Thoracic aorta (tissue), 2 donors: ENCODE measurements at regions not wholly inside any gene's neighbourhood (a gene's known extent, or its start where the extent isn't known, plus 50 kb on each side); places are given as distances from the start of the nearest gene placed in this dataset.

ENCODE experiments used
- ATAC-seq: fragments of 150-250 bp; one replicate; pipeline ENCODE4 v1.8.0; 2017; ENCODE audit warnings: low read depth; ENCODE audit not compliant: insufficient number of reproducible peaks, low FRiP score
- DNase-seq: peaks from one replicate; pipeline ENCODE4 v3.0.0-alpha.2; 2020; ENCODE audit warnings: low spot score
- H3K27ac ChIP-seq, 2 donors: fragments of 200-600 bp; sonication (generic); 1 replicate in 1 of 2; 2 replicates in 1 of 2; pipeline ENCODE4 v1.5.1; 2016; ENCODE audit warnings: mild to moderate bottlenecking in 2 of 2, moderate library complexity in 2 of 2
- H3K27me3 ChIP-seq: fragments of 200-600 bp; sonication (generic); replicated peaks from 2 replicates; pipeline ENCODE4 v1.6.0; 2016; ENCODE audit warnings: mild to moderate bottlenecking; ENCODE audit not compliant: insufficient read depth
- H3K36me3 ChIP-seq: fragments of 200-600 bp; sonication (generic); one replicate; pipeline ENCODE4 v1.5.1; 2016
- H3K4me1 ChIP-seq, 2 donors: fragments of 200-600 bp; sonication (generic); 1 replicate in 1 of 2; 2 replicates in 1 of 2; pipeline versions ENCODE4 v1.5.1 to v1.6.0; 2016; ENCODE audit warnings: low read depth in 2 of 2, mild to moderate bottlenecking in 1 of 2; ENCODE audit not compliant: control insufficient read depth in 1 of 2
- H3K4me3 ChIP-seq: fragments of 200-600 bp; sonication (generic); 2 replicates; pipeline ENCODE4 v1.5.1; 2016; ENCODE audit warnings: mild to moderate bottlenecking
- H3K9me3 ChIP-seq: fragments of 200-600 bp; sonication (generic); 2 replicates; pipeline ENCODE4 v1.5.1; 2016
- TF ChIP-seq, protein P1 (sequence below): fragments of 200-600 bp; sonication (generic); IDR thresholded peaks from one replicate; pipeline ENCODE4 v1.5.1; 2019; ENCODE audit warnings: antibody characterized with exemption

DNA sequence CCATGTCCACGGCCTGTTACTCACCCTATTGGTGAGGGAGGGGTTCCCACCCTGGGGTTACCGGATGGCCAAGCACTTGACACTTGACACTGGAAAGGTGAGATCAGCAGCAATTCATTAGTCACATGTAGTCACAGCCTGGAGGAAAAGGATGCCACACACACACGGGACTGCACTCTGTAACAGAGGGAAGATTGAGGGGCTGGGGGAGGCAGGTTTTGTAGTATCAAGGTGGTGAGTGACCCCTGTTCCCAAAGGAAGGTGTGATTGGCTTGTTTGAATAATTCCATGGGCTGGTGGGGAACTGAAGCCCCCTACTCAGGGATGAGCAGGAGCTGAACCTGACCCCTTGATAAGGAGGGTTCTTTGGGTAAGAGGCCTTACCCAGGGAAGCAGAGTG is 96.0 kb upstream of the HELT start:
- TF ChIP-seq, protein P1, sequence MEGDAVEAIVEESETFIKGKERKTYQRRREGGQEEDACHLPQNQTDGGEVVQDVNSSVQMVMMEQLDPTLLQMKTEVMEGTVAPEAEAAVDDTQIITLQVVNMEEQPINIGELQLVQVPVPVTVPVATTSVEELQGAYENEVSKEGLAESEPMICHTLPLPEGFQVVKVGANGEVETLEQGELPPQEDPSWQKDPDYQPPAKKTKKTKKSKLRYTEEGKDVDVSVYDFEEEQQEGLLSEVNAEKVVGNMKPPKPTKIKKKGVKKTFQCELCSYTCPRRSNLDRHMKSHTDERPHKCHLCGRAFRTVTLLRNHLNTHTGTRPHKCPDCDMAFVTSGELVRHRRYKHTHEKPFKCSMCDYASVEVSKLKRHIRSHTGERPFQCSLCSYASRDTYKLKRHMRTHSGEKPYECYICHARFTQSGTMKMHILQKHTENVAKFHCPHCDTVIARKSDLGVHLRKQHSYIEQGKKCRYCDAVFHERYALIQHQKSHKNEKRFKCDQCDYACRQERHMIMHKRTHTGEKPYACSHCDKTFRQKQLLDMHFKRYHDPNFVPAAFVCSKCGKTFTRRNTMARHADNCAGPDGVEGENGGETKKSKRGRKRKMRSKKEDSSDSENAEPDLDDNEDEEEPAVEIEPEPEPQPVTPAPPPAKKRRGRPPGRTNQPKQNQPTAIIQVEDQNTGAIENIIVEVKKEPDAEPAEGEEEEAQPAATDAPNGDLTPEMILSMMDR, result no peak
- Histone ChIP-seq H3K9me3 (no peaks in the 10 kb centered on the region), H3K27me3 (no peaks in the 10 kb centered on the region), H3K36me3 (no peaks in the 10 kb centered on the region), H3K4me3 (no peak overlapping the region), H3K27ac (no peak overlapping the region), H3K4me1 (no peaks in the 10 kb centered on the region)
- DNase-seq, result no peak
- no peak for ATAC-seq

DNA sequence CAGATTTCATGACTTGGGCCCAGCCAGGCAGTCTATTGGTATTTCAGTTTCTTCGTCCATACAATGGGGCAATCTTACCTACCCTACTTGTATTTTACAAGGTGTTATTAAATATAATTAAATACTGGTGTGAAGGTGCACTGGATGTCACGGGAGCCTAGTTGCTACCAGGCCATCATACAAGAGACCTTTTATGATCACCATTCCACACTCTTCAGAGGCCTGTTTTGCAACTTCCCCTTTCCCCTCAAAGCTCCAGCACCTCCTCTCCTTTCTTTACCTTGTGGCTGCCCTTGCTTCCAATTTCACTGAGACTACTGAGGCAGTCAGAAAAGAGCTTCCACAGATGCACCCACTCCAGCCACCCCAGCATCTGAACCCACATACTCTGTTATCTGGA is 93.8 kb upstream of the HELT start:
- Histone ChIP-seq H3K27me3 (no peaks in the 10 kb centered on the region), H3K27ac (no peak overlapping the region), H3K36me3 (no peaks in the 10 kb centered on the region), H3K4me3 (no peak overlapping the region), H3K4me1 (no peaks in the 10 kb centered on the region), H3K9me3 (no peaks in the 10 kb centered on the region)
- TF ChIP-seq, protein P1, result no peak
- DNase-seq (no peak), ATAC-seq (no peak)

DNA sequence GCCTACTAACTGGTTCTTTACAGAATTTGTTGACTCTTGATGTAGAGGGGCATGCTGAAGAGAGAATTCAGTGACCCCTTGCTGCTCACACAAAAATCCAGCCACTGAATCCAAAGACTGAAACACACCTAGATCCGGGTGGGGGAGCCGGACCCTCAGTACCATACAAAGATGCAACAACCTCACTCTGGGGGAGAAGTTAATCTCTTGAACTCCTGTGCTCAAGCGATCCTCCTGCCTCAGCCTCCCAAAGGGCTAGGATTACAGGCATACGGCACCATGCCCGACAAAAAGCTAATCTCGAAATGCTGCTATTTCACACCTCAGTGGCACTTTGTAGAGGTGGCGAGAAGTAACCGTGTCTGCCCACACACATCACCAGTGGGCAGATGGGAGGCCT is 88.8 kb upstream of the HELT start:
- no peak overlapping the region for H3K27ac ChIP-seq
- no peak for DNase-seq
- H3K27me3 ChIP-seq, result no peaks in the 10 kb centered on the region
- no peak for ATAC-seq
- H3K9me3 ChIP-seq, result no peaks in the 10 kb centered on the region
- H3K36me3 ChIP-seq, result no peaks in the 10 kb centered on the region
- no peak overlapping the region for H3K4me3 ChIP-seq
- H3K4me1 ChIP-seq, result no peaks in the 10 kb centered on the region
- TF ChIP-seq, protein P1, result no peak

DNA sequence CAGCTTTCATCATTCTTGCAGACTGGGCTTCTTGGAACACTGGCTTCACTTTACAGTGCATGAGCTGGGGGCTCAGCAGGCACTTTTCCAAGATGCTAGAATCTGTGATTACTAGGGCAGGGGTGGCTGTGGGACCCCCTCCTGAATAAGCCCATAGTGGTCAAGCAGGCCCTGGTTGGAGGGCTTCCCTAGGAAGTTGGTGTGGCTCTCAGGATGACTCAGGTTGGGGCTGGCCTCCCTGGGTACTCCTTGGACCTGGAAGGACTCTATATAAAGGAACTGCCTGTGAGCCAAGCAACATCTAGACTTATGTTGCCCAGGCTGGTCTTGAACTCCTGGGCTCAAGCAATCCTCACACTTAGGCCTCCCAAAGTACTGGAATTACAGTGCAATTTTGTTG is 88.3 kb upstream of the HELT start:
- Histone ChIP-seq H3K27ac (no peak overlapping the region), H3K9me3 (no peaks in the 10 kb centered on the region), H3K36me3 (no peaks in the 10 kb centered on the region), H3K4me3 (no peak overlapping the region), H3K4me1 (no peaks in the 10 kb centered on the region), H3K27me3 (no peaks in the 10 kb centered on the region)
- ATAC-seq (no peak), DNase-seq (no peak)
- TF ChIP-seq, protein P1, result no peak

DNA sequence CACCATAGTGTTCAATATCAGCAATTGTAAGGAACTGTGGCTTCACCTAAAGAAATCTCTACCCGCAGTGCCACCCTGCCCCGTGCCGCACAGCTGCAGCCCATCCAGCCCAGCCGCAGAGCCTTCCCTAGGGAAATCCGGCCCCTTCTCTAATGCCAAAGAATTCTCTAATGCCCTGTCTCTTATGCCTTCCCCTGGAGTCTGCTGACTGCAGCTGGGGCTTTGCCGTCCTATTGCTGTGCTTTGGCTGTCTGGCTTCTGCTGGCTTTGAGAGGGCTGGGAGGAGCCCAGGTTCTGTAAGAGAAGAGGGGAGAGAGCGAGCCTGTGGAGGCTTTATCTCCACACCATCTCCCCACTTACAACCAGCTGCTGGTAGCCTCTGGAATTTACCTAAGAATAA is 85.9 kb upstream of the HELT start:
- no peak for ATAC-seq
- Histone ChIP-seq H3K27ac (no peak overlapping the region), H3K9me3 (no peaks in the 10 kb centered on the region), H3K36me3 (no peaks in the 10 kb centered on the region), H3K27me3 (no peaks in the 10 kb centered on the region), H3K4me3 (no peak overlapping the region), H3K4me1 (peaks cover 3 to 5% of the 10 kb centered on the region in 2 donors)
- TF ChIP-seq, protein P1, result no peak
- no peak for DNase-seq
